H9 (cell line): ENCODE measurements at regions not wholly inside any gene's neighbourhood (a gene's known extent, or its start where the extent isn't known, plus 50 kb on each side); places are given as distances from the start of the nearest gene placed in this dataset.

Experiments
- DNase-seq: peaks from one replicate; pipeline ENCODE4 v3.0.0-alpha.2; 2017
- H2AFZ ChIP-seq: one replicate; pipeline ENCODE4 v1.6.1; 2013; ENCODE audit warnings: mild to moderate bottlenecking, low read length, control low read depth, moderate library complexity
- H2AK5ac ChIP-seq: 2 replicates; pipeline ENCODE4 v1.6.1; 2013; ENCODE audit warnings: low read length, control low read depth, mixed read lengths; ENCODE audit not compliant: insufficient read length
- H2BK120ac ChIP-seq: one replicate; pipeline ENCODE4 v1.6.1; 2013; ENCODE audit warnings: low read depth, mild to moderate bottlenecking, low read length, control low read depth, inconsistent platforms; ENCODE audit not compliant: poor library complexity, severe bottlenecking
- H2BK12ac ChIP-seq: 2 replicates; pipeline ENCODE4 v1.6.1; 2013; ENCODE audit warnings: low read length, control low read depth, mixed read lengths, low read depth; ENCODE audit not compliant: insufficient read length
- H2BK15ac ChIP-seq: 2 replicates; pipeline ENCODE4 v1.6.1; 2013; ENCODE audit warnings: low read depth, low read length, control low read depth
- H2BK20ac ChIP-seq: one replicate; pipeline ENCODE4 v1.6.1; 2013; ENCODE audit warnings: low read depth, mild to moderate bottlenecking, low read length, control low read depth, inconsistent platforms; ENCODE audit not compliant: poor library complexity, severe bottlenecking
- H2BK5ac ChIP-seq: 2 replicates; pipeline ENCODE4 v1.6.1; 2013; ENCODE audit warnings: low read length, control low read depth, mixed read lengths; ENCODE audit not compliant: insufficient read length
- H3K14ac ChIP-seq: 2 replicates; pipeline ENCODE4 v1.6.1; 2013; ENCODE audit warnings: low read length, control low read depth; ENCODE audit not compliant: insufficient read depth
- H3K18ac ChIP-seq: 2 replicates; pipeline ENCODE4 v1.6.1; 2013; ENCODE audit warnings: low read depth, mild to moderate bottlenecking, mixed read lengths, low read length, control low read depth; ENCODE audit not compliant: insufficient read length
- H3K23ac ChIP-seq: 2 replicates; pipeline ENCODE4 v1.6.1; 2013; ENCODE audit warnings: low read length, control low read depth, mixed read lengths, low read depth; ENCODE audit not compliant: insufficient read length
- H3K23me2 ChIP-seq: 2 replicates; pipeline ENCODE4 v1.6.1; 2013; ENCODE audit warnings: low read depth, mild to moderate bottlenecking, mixed read lengths, low read length, control low read depth; ENCODE audit not compliant: insufficient read length, poor library complexity, severe bottlenecking
- H3K27ac ChIP-seq: 2 replicates; pipeline ENCODE4 v1.5.1; 2013; ENCODE audit warnings: low read length, control low read depth, mixed read lengths, low read depth; ENCODE audit not compliant: insufficient read length
- H3K27me3 ChIP-seq: 2 replicates; pipeline ENCODE4 v1.6.1; 2013; ENCODE audit warnings: low read length, control low read depth, inconsistent platforms; ENCODE audit not compliant: insufficient read depth
- H3K4ac ChIP-seq: 2 replicates; pipeline ENCODE4 v1.6.1; 2013; ENCODE audit warnings: low read depth, mild to moderate bottlenecking, control low read depth, inconsistent platforms, low read length, moderate library complexity
- H3K4me1 ChIP-seq: 2 replicates; pipeline ENCODE4 v1.6.1; 2013; ENCODE audit warnings: low read length, control low read depth, inconsistent platforms; ENCODE audit not compliant: insufficient read depth
- H3K4me2 ChIP-seq: 2 replicates; pipeline ENCODE4 v1.6.1; 2013; ENCODE audit warnings: low read length, control low read depth, mixed read lengths; ENCODE audit not compliant: insufficient read length, insufficient read depth
- H3K56ac ChIP-seq: 2 replicates; pipeline ENCODE4 v1.6.1; 2013; ENCODE audit warnings: low read depth, mild to moderate bottlenecking, mixed read lengths, low read length, control low read depth; ENCODE audit not compliant: insufficient read length
- H3K79me1 ChIP-seq: 2 replicates; pipeline ENCODE4 v1.6.1; 2013; ENCODE audit warnings: low read depth, mild to moderate bottlenecking, moderate library complexity, low read length, control low read depth, inconsistent platforms; ENCODE audit not compliant: insufficient read depth, poor library complexity, severe bottlenecking
- H3K79me2 ChIP-seq: 2 replicates; pipeline ENCODE4 v1.6.1; 2013; ENCODE audit warnings: low read length, control low read depth, inconsistent platforms; ENCODE audit not compliant: insufficient read depth
- H3K9ac ChIP-seq: 2 replicates; pipeline ENCODE4 v1.6.1; 2013; ENCODE audit warnings: low read length, control low read depth, mixed read lengths; ENCODE audit not compliant: insufficient read length; ENCODE audit errors: extremely low read depth
- H3K9me3 ChIP-seq: one replicate; pipeline ENCODE4 v1.6.1; 2013; ENCODE audit warnings: low read depth, low read length, inconsistent platforms; ENCODE audit not compliant: control insufficient read depth
- H3T11ph ChIP-seq: one replicate; pipeline ENCODE4 v1.6.1; 2013; ENCODE audit warnings: mild to moderate bottlenecking, low read length, control low read depth, inconsistent platforms
- H4K20me1 ChIP-seq: one replicate; pipeline ENCODE4 v1.6.1; 2013; ENCODE audit not compliant: control insufficient read depth, insufficient read length, insufficient read depth
- H4K5ac ChIP-seq: 2 replicates; pipeline ENCODE4 v1.6.1; 2013; ENCODE audit warnings: low read depth, mild to moderate bottlenecking, mixed read lengths, low read length, control low read depth; ENCODE audit not compliant: insufficient read length
- H4K8ac ChIP-seq: replicated peaks from 2 replicates; pipeline ENCODE4 v1.6.1; 2013; ENCODE audit warnings: low read length, control low read depth, mixed read lengths, low read depth; ENCODE audit not compliant: insufficient read length
- H4K91ac ChIP-seq: 2 replicates; pipeline ENCODE4 v1.6.1; 2013; ENCODE audit warnings: low read depth, mild to moderate bottlenecking, moderate library complexity, mixed read lengths, low read length, control low read depth; ENCODE audit not compliant: insufficient read length
- H3K27ac Mint-ChIP-seq, 3 experiments: 2 replicates in 2 of 3; 3 replicates in 1 of 3; pipeline ENCODE4 v1.8.0; 2020 to 2021; ENCODE audit warnings: mixed read lengths in 3 of 3, mild to moderate bottlenecking in 1 of 3, moderate library complexity in 1 of 3
- H3K27me3 Mint-ChIP-seq: 2 replicates; pipeline ENCODE4 v1.8.0; 2021; ENCODE audit warnings: low read depth, mild to moderate bottlenecking, moderate library complexity, mixed read lengths
- H3K36me3 Mint-ChIP-seq, 3 experiments: 2 replicates in 2 of 3; 3 replicates in 1 of 3; pipeline ENCODE4 v1.8.0; 2020 to 2021; ENCODE audit warnings: low read depth in 3 of 3, mixed read lengths in 3 of 3; ENCODE audit not compliant: insufficient read depth in 1 of 3
- H3K4me1 Mint-ChIP-seq, 2 experiments: 2 replicates each; pipeline ENCODE4 v1.8.0; 2020; ENCODE audit warnings: mixed read lengths in 2 of 2
- H3K4me3 Mint-ChIP-seq, 2 experiments: 2 replicates in 1 of 2; 3 replicates in 1 of 2; pipeline ENCODE4 v1.8.0; 2020 to 2021; ENCODE audit warnings: mild to moderate bottlenecking in 2 of 2, mixed read lengths in 2 of 2, moderate library complexity in 1 of 2
- H3K9me3 Mint-ChIP-seq, 2 experiments: 2 replicates in 1 of 2; 3 replicates in 1 of 2; pipeline ENCODE4 v1.8.0; 2020; ENCODE audit warnings: mild to moderate bottlenecking in 2 of 2, mixed read lengths in 2 of 2, moderate library complexity in 1 of 2
- CTCF ChIP-seq: fragments of 200-600 bp; sonication (generic); conservative IDR thresholded peaks from 3 replicates; pipeline ENCODE4 v1.8.0; 2021; ENCODE audit warnings: antibody characterized with exemption, mild to moderate bottlenecking
- WGBS: extraction: QIAGEN DNeasy Blood & Tissue Kit; methylation state at CpG from one replicate; pipeline ENCODE4 v1.1.7; 2013; ENCODE audit warnings: missing lambda C conversion rate, low lambda C conversion rate, mixed read lengths; ENCODE audit not compliant: insufficient read length; ENCODE audit errors: extremely low coverage; 5-methylcytosine and 5-hydroxymethylcytosine counted together

GRCh38 chr7:156223935-156224832 is 411.9 kb upstream of the SHH start:
- Mint-ChIP-seq H3K4me1 (no peaks in the 10 kb centered on the region), H3K27me3 (no peaks in the 10 kb centered on the region; the same call in none of the 2 replicates), H3K27ac (no peak overlapping the region), H3K9me3 (peaks cover 5 to 7% of the 10 kb centered on the region in 2 experiments), H3K36me3 (no peaks in the 10 kb centered on the region; a peak in 1 of 7 replicates), H3K4me3 (no peak overlapping the region)
- Histone ChIP-seq H3K23ac (no peak overlapping the region), H3T11ph (no peak overlapping the region), H2AK5ac (no peak overlapping the region), H3K18ac (no peak overlapping the region), H3K79me2 (no peaks in the 10 kb centered on the region), H3K79me1 (no peaks in the 10 kb centered on the region), H3K4ac (no peak overlapping the region), H3K27ac (no peak overlapping the region), H4K8ac (no peak overlapping the region), H3K4me2 (no peak overlapping the region), H2BK12ac (no peak overlapping the region), H2BK5ac (no peak overlapping the region), H4K5ac (no peak overlapping the region), H3K9me3 (no peaks in the 10 kb centered on the region), H2AFZ (no peak overlapping the region), H3K4me1 (no peaks in the 10 kb centered on the region), H3K14ac (no peak overlapping the region), H2BK120ac (no peak overlapping the region), H3K23me2 (no peaks in the 10 kb centered on the region), H4K20me1 (no peaks in the 10 kb centered on the region), H3K9ac (no peak overlapping the region), H2BK15ac (no peak overlapping the region), H2BK20ac (no peak overlapping the region), H3K56ac (no peak overlapping the region), H3K27me3 (no peaks in the 10 kb centered on the region), H4K91ac (no peak overlapping the region)
- DNase-seq = no peak
- no CpG with 5 or more reads among the region's 10 CpGs for WGBS
- no peak for TF ChIP-seq CTCF
